Parathyroid adenoma (tissue), 2 donors: ENCODE measurements at regions not wholly inside any gene's neighbourhood (a gene's known extent, or its start where the extent isn't known, plus 50 kb on each side); places are given as distances from the start of the nearest gene placed in this dataset.

ENCODE experiments used
- H2AFZ ChIP-seq: fragments of 300-600 bp; sonication (generic); one replicate; pipeline ENCODE4 v1.7.0; 2017; ENCODE audit warnings: antibody characterized with exemption, mild to moderate bottlenecking
- H3K27ac ChIP-seq: fragments of 300-600 bp; sonication (generic); one replicate; pipeline ENCODE4 v1.7.0; 2017
- H3K27me3 ChIP-seq: fragments of 300-600 bp; sonication (generic); one replicate; pipeline ENCODE4 v1.7.0; 2017; ENCODE audit warnings: low read length; ENCODE audit not compliant: control insufficient read depth, insufficient read depth
- H3K36me3 ChIP-seq: fragments of 300-600 bp; sonication (generic); one replicate; pipeline ENCODE4 v1.7.0; 2017; ENCODE audit warnings: low read length; ENCODE audit not compliant: control insufficient read depth, insufficient read depth
- H3K4me1 ChIP-seq: fragments of 300-600 bp; sonication (generic); one replicate; pipeline ENCODE4 v1.7.0; 2017; ENCODE audit warnings: control low read depth
- H3K4me2 ChIP-seq: fragments of 300-600 bp; sonication (generic); one replicate; pipeline ENCODE4 v1.7.0; 2017; ENCODE audit warnings: low read length
- H3K4me3 ChIP-seq: fragments of 300-600 bp; sonication (generic); one replicate; pipeline ENCODE4 v1.7.0; 2017; ENCODE audit warnings: low read depth, low read length
- H3K79me2 ChIP-seq: fragments of 300-600 bp; sonication (generic); one replicate; pipeline ENCODE4 v1.7.0; 2017; ENCODE audit warnings: control low read depth
- H3K9ac ChIP-seq: fragments of 300-600 bp; sonication (generic); one replicate; pipeline ENCODE4 v1.7.0; 2017; ENCODE audit warnings: mild to moderate bottlenecking
- H3K9me3 ChIP-seq: fragments of 300-600 bp; sonication (generic); one replicate; pipeline ENCODE4 v1.7.0; 2017; ENCODE audit warnings: low read length; ENCODE audit not compliant: control insufficient read depth
- CTCF ChIP-seq: fragments of 300-600 bp; sonication (generic); IDR thresholded peaks from one replicate; pipeline ENCODE4 v1.7.0; 2017; ENCODE audit warnings: antibody characterized with exemption, mild to moderate bottlenecking
- donor health status: primary hyperparathyroidism.

GRCh38 chrX:43405191-43405590, 250.9 kb upstream of the MAOA start:
- Histone ChIP-seq H3K9ac (no peak overlapping the region), H3K4me1 (no peaks in the 10 kb centered on the region), H3K36me3 (no peaks in the 10 kb centered on the region), H3K4me3 (no peak overlapping the region), H3K27ac (no peak overlapping the region), H3K27me3 (no peaks in the 10 kb centered on the region), H3K79me2 (no peaks in the 10 kb centered on the region), H2AFZ (no peak overlapping the region), H3K4me2 (no peak overlapping the region), H3K9me3 (no peaks in the 10 kb centered on the region)
- no peak for TF ChIP-seq CTCF

- Histone ChIP-seq H3K27ac (no peak overlapping the region), H3K4me1 (no peaks in the 10 kb centered on the region), H3K79me2 (no peaks in the 10 kb centered on the region), H3K9ac (no peak overlapping the region), H3K27me3 (no peaks in the 10 kb centered on the region), H2AFZ (no peak overlapping the region), H3K36me3 (no peaks in the 10 kb centered on the region), H3K4me2 (no peak overlapping the region), H3K9me3 (no peaks in the 10 kb centered on the region), H3K4me3 (no peak overlapping the region)
- no peak for TF ChIP-seq CTCF
These were observed 232.2 kb upstream of the MAOA start for GRCh38 chrX:43423876-43424275.

- H3K27ac ChIP-seq: no peak overlapping the region
- no peak overlapping the region for H2AFZ ChIP-seq
- H3K9me3 ChIP-seq: no peaks in the 10 kb centered on the region
- TF ChIP-seq CTCF: no peak
- H3K4me2 ChIP-seq: no peak overlapping the region
- no peaks in the 10 kb centered on the region for H3K27me3 ChIP-seq
- no peak overlapping the region for H3K9ac ChIP-seq
- no peak overlapping the region for H3K4me3 ChIP-seq
- no peaks in the 10 kb centered on the region for H3K79me2 ChIP-seq
- H3K36me3 ChIP-seq: no peaks in the 10 kb centered on the region
- no peaks in the 10 kb centered on the region for H3K4me1 ChIP-seq
These were observed 219.6 kb upstream of the MAOA start for GRCh38 chrX:43436517-43436916.

- no peak overlapping the region for H3K4me3 ChIP-seq
- H2AFZ ChIP-seq: no peak overlapping the region
- H3K9me3 ChIP-seq: no peaks in the 10 kb centered on the region
- no peak overlapping the region for H3K27ac ChIP-seq
- no peaks in the 10 kb centered on the region for H3K27me3 ChIP-seq
- no peak overlapping the region for H3K4me2 ChIP-seq
- no peak for TF ChIP-seq CTCF
- no peaks in the 10 kb centered on the region for H3K36me3 ChIP-seq
- no peak overlapping the region for H3K9ac ChIP-seq
- H3K79me2 ChIP-seq: no peaks in the 10 kb centered on the region
- H3K4me1 ChIP-seq: no peaks in the 10 kb centered on the region
These were observed 209.3 kb upstream of the MAOA start for GRCh38 chrX:43446752-43447151.

DNA sequence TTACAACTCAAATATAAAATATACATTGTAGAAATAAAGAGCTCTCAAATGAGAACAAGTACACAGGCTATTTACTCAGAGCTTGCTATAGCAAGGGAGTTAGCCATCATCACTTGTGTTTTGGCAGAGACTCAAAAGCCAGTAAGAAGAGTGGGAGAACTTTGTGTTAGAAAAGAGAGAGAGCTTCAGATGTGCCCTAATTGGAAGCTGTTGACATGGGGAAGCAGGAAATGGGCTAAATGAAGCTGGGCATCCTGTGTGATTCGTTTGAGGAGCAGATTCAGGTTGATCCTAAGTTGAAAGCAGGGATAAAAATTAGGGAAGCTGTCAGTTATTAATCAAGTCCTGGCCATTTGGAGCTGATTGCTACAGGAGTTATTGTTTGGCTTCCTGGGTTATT, 207.4 kb upstream of the MAOA start:
- Histone ChIP-seq H3K9me3 (no peaks in the 10 kb centered on the region), H3K27me3 (no peaks in the 10 kb centered on the region), H3K4me1 (no peaks in the 10 kb centered on the region), H2AFZ (no peak overlapping the region), H3K79me2 (no peaks in the 10 kb centered on the region), H3K27ac (no peak overlapping the region), H3K4me2 (no peak overlapping the region), H3K9ac (no peak overlapping the region), H3K36me3 (no peaks in the 10 kb centered on the region), H3K4me3 (no peak overlapping the region)
- no peak for TF ChIP-seq CTCF
